Naive thymus-derived CD4-positive, alpha-beta T cell (primary cell): ENCODE measurements at regions not wholly inside any gene's neighbourhood (a gene's known extent, or its start where the extent isn't known, plus 50 kb on each side); places are given as distances from the start of the nearest gene placed in this dataset.

Experiments used
- ATAC-seq: fragments of 150-1000 bp; cut with Tn5 transposase; 2 replicates; pipeline ENCODE4 v1.10.0; 2021; ENCODE audit warnings: mild to moderate bottlenecking, moderate library complexity
- CTCF ChIA-PET: fragments of 350-600 bp; sonication (Branson Sonifier 250); formaldehyde crosslinking; loops from one replicate; lab custom pipeline; 2021; ENCODE audit warnings: antibody characterized with exemption; lab: Charles Lee
- POLR2A ChIA-PET: fragments of 350-600 bp; sonication (Branson Sonifier 250); formaldehyde crosslinking; loops from one replicate; lab custom pipeline; 2021; ENCODE audit warnings: antibody characterized with exemption, inconsistent platforms; lab: Charles Lee
- DNase-seq, 9 donors: peaks; one replicate each; pipeline versions ENCODE4 v3.0.0 to v3.0.0-alpha.2; 2020 to 2022; ENCODE audit warnings: mixed read lengths in 1 of 9
- H3K27ac ChIP-seq: one replicate; pipeline ENCODE4 v1.7.0; 2013; ENCODE audit warnings: mild to moderate bottlenecking, low read depth, low read length, moderate library complexity
- H3K27me3 ChIP-seq, 2 donors: one replicate each; pipeline ENCODE4 v1.7.0; 2013; ENCODE audit warnings: low read length in 2 of 2, mild to moderate bottlenecking in 2 of 2, moderate library complexity in 2 of 2; ENCODE audit not compliant: control insufficient read depth in 2 of 2, insufficient read depth in 2 of 2
- H3K36me3 ChIP-seq, 3 experiments: 1 replicate in 2 of 3; 2 replicates in 1 of 3; pipeline ENCODE4 v1.7.0; 2013; ENCODE audit warnings: low read length in 3 of 3, mild to moderate bottlenecking in 3 of 3, moderate library complexity in 1 of 3; ENCODE audit not compliant: insufficient read depth in 3 of 3, control insufficient read depth in 2 of 3
- H3K4me1 ChIP-seq, 2 donors: one replicate each; pipeline ENCODE4 v1.7.0; 2013; ENCODE audit warnings: low read length in 2 of 2, mild to moderate bottlenecking in 2 of 2, moderate library complexity in 1 of 2; ENCODE audit not compliant: control insufficient read depth in 2 of 2, insufficient read depth in 2 of 2
- H3K4me3 ChIP-seq: 2 replicates; pipeline ENCODE4 v1.7.0; 2013; ENCODE audit warnings: mild to moderate bottlenecking, low read length
- H3K9me3 ChIP-seq, 3 experiments: 1 replicate in 2 of 3; 2 replicates in 1 of 3; pipeline ENCODE4 v1.7.0; 2013; ENCODE audit warnings: low read length in 3 of 3; ENCODE audit not compliant: control insufficient read depth in 2 of 3
- H3K27ac Mint-ChIP-seq, 9 donors: one replicate each; pipeline ENCODE4 v1.8.0; 2020 to 2022; ENCODE audit warnings: mixed read lengths in 9 of 9, mild to moderate bottlenecking in 8 of 9, moderate library complexity in 5 of 9, inconsistent platforms in 2 of 9
- H3K27me3 Mint-ChIP-seq, 5 donors: one replicate each; pipeline ENCODE4 v1.8.0; 2021 to 2022; ENCODE audit warnings: mixed read lengths in 5 of 5, mild to moderate bottlenecking in 1 of 5
- H3K36me3 Mint-ChIP-seq, 5 donors: one replicate each; pipeline ENCODE4 v1.8.0; 2020 to 2022; ENCODE audit warnings: mixed read lengths in 5 of 5, mild to moderate bottlenecking in 3 of 5, inconsistent platforms in 1 of 5
- H3K4me1 Mint-ChIP-seq, 7 donors: one replicate each; pipeline ENCODE4 v1.8.0; 2020 to 2022; ENCODE audit warnings: mixed read lengths in 7 of 7, mild to moderate bottlenecking in 3 of 7, inconsistent platforms in 1 of 7
- H3K4me3 Mint-ChIP-seq, 10 donors: one replicate each; pipeline ENCODE4 v1.8.0; 2020 to 2022; ENCODE audit warnings: mild to moderate bottlenecking in 10 of 10, mixed read lengths in 10 of 10, moderate library complexity in 6 of 10, inconsistent platforms in 2 of 10
- H3K9me3 Mint-ChIP-seq, 11 donors: one replicate each; pipeline ENCODE4 v1.8.0; 2020 to 2022; ENCODE audit warnings: mixed read lengths in 11 of 11, mild to moderate bottlenecking in 4 of 11, inconsistent platforms in 1 of 11, moderate library complexity in 1 of 11
- intact Hi-C, 2 donors: fragments of 100-400 bp; cut with micrococcal nuclease; formaldehyde crosslinking; loops; one replicate each; pipeline ENCODE4 v1.15.1; 2023

DNA sequence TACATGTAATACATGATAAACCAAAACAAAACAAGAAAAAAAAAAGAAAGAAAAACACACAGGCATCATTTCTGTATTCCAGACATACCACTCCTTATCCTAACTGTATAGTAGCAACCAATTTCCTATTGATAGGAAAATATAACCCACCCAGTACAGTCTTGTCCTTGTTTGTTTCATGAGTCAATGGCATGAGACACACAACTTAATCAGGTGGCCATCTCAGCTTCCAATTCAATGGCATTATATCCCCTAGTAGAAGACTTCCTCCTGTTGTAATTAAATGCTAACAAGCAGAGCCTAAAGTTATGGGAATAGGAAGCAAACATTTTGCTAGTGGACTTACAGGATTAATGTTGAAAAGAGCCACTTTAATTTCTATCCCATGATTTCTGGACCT is 121.0 kb upstream of the NOL4 start:
- POLR2A ChIA-PET: no interaction called here
- H3K4me3 Mint-ChIP-seq: no peak overlapping the region
- Histone ChIP-seq H3K27ac (no peak overlapping the region), H3K4me1 (no peaks in the 10 kb centered on the region), H3K27me3 (no peaks in the 10 kb centered on the region), H3K9me3 (no peaks in the 10 kb centered on the region), H3K4me3 (no peak overlapping the region), H3K36me3 (no peaks in the 10 kb centered on the region)
- H3K36me3 Mint-ChIP-seq: no peaks in the 10 kb centered on the region
- no peaks in the 10 kb centered on the region for H3K27me3 Mint-ChIP-seq
- intact Hi-C loops: no loop called here
- CTCF ChIA-PET: no interaction called here
- H3K27ac Mint-ChIP-seq: no peak overlapping the region
- no peaks in the 10 kb centered on the region for H3K4me1 Mint-ChIP-seq
- ATAC-seq (no peak), DNase-seq (no peak)
- peaks cover 2 to 16% (median 8%) of the 10 kb centered on the region in 11 donors for H3K9me3 Mint-ChIP-seq

DNA sequence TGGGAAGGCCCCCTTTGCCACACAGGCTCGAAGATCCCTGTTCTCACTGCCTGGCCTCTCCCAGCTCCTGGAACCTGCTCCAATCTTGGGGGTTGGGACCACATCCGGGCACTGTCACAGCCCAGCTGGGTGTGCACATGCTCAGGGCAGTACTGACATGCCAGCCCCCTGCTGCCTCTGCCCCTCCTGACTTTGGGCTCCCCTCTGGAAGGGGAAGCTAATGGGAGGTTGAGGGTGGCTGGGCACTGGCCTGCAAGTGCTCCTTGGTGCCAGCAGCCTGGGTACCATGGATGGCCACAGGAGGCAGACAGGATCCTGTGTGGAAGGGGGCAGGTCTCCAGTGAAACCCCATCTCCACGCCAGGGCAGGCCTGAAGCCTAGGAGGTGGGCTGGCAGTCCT is 126.1 kb upstream of the NOL4 start:
- H3K4me3 Mint-ChIP-seq: no peak overlapping the region
- peaks cover 0 to 15% (median 3%) of the 10 kb centered on the region in 11 donors for H3K9me3 Mint-ChIP-seq
- H3K36me3 Mint-ChIP-seq: no peaks in the 10 kb centered on the region
- DNase-seq: no peak
- no peak overlapping the region for H3K27ac ChIP-seq
- H3K36me3 ChIP-seq: no peaks in the 10 kb centered on the region
- H3K27ac Mint-ChIP-seq: no peak overlapping the region
- no peaks in the 10 kb centered on the region for H3K9me3 ChIP-seq
- no peak overlapping the region for H3K4me3 ChIP-seq
- ChIA-PET POLR2A (no interaction called here), CTCF (no interaction called here)
- no peaks in the 10 kb centered on the region for H3K27me3 Mint-ChIP-seq
- H3K4me1 Mint-ChIP-seq: no peaks in the 10 kb centered on the region
- H3K27me3 ChIP-seq: no peaks in the 10 kb centered on the region
- H3K4me1 ChIP-seq: no peaks in the 10 kb centered on the region
- no peak for ATAC-seq
- intact Hi-C loops: no loop called here

DNA sequence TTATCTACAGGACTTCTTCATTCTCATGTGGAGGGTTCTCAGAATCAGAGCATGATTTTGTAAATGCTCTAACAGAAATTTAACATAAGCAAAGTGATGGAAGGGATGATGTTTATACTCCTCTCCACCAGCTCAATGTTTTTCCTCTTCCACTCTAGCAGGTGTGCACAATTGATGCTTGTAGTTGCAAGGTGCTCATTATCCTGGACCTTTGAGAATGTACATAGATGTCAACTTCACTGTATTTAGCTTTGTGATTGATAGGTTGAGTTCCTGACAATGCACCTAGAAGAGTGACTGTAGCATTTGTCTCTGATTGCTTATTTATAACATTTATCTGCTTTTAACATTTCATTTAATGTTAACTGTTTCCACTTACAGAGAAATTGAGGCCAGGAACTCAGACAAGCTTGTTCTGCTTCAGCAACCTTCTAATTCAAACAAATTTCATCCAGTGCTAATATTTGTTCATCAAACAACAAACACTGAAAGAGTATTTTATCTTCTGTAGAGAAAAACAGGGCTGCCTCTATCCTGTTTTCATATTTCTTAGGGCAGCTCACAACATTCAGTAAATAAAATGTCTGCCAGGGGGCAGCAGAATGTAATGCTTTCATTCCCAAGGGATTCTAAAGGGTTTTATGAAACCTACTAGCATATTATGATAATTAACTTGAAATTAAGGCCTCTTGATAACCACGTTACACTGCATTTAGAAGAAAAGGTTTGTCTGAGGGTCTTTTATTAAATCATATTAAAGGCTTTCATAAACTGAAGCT is 127.9 kb upstream of the NOL4 start:
- ATAC-seq (no peak), DNase-seq (no peak)
- Histone ChIP-seq H3K4me3 (no peak overlapping the region), H3K27me3 (no peaks in the 10 kb centered on the region), H3K36me3 (no peaks in the 10 kb centered on the region), H3K27ac (no peak overlapping the region), H3K4me1 (no peaks in the 10 kb centered on the region), H3K9me3 (no peaks in the 10 kb centered on the region)
- intact Hi-C loops: no loop called here
- Mint-ChIP-seq H3K27me3 (no peaks in the 10 kb centered on the region), H3K4me3 (no peak overlapping the region), H3K9me3 (peaks cover 0 to 20% (median 5%) of the 10 kb centered on the region in 11 donors), H3K36me3 (no peaks in the 10 kb centered on the region), H3K27ac (no peak overlapping the region), H3K4me1 (no peaks in the 10 kb centered on the region)
- ChIA-PET CTCF (no interaction called here), POLR2A (no interaction called here)

DNA sequence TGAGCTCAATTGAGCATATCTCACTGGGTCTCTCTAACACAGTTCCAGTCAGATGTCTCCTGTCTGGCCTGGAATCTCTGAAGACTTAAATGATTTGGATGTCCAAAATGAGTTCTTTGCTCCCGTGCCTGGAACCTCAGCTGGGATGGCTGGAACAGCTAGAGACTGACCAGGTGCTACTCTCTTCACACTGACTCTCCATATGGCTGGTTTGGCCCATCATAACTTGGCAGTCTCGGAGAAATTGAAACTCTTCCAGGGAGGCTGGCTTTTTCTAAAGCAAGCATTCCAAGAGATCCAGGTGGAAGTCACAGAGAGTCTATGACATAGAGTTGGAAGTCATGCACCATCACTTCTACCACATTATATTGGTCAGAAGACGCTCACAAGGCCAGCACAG is 129.6 kb upstream of the NOL4 start:
- POLR2A ChIA-PET: no interaction called here
- H3K9me3 Mint-ChIP-seq: peaks cover 0 to 23% (median 5%) of the 10 kb centered on the region in 11 donors
- H3K36me3 ChIP-seq: no peaks in the 10 kb centered on the region
- no peaks in the 10 kb centered on the region for H3K4me1 Mint-ChIP-seq
- CTCF ChIA-PET: no interaction called here
- H3K27me3 ChIP-seq: no peaks in the 10 kb centered on the region
- no peaks in the 10 kb centered on the region for H3K27me3 Mint-ChIP-seq
- H3K27ac ChIP-seq: no peak overlapping the region
- intact Hi-C loops: no loop called here
- no peaks in the 10 kb centered on the region for H3K9me3 ChIP-seq
- no peak for ATAC-seq
- H3K4me3 Mint-ChIP-seq: no peak overlapping the region
- H3K4me1 ChIP-seq: no peaks in the 10 kb centered on the region
- H3K4me3 ChIP-seq: no peak overlapping the region
- H3K27ac Mint-ChIP-seq: no peak overlapping the region
- DNase-seq: no peak
- no peaks in the 10 kb centered on the region for H3K36me3 Mint-ChIP-seq

DNA sequence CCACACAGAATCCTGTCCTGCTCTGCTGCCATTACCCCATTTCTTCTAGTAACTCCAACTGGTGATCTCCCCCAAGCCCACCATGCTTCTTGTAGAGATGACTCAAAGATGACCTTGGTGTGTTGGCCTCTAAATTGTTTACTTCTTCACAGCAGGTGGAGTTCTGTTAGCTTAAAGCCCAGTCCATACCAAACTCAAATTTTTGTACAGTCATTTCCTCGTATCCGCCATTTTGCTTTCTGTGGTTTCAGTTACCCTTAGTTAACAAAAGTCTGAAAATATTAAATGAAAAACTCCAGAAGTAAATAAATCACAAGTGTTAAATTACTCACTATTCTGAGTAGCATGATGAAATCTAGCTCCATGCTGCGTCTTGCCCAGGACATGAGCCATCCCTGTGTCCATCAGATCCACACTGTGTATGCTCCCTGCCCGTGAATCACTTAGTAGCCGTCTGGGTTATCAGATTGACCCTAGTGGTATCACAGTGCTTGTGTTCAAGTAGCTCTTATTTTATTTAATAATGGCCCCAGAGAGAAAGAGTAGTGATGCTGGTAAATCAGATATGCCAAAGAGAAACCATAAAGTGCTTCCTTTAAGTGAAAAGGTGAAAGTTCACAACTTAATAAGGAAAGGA is 133.3 kb upstream of the NOL4 start:
- ChIA-PET CTCF (no interaction called here), POLR2A (no interaction called here)
- no peak for DNase-seq
- Mint-ChIP-seq H3K27me3 (no peaks in the 10 kb centered on the region), H3K4me3 (no peak overlapping the region), H3K27ac (no peak overlapping the region), H3K36me3 (no peaks in the 10 kb centered on the region), H3K9me3 (peaks cover 0 to 18% (median 7%) of the 10 kb centered on the region in 11 donors), H3K4me1 (no peaks in the 10 kb centered on the region)
- Histone ChIP-seq H3K27ac (no peak overlapping the region), H3K9me3 (no peaks in the 10 kb centered on the region), H3K27me3 (no peaks in the 10 kb centered on the region), H3K36me3 (no peaks in the 10 kb centered on the region), H3K4me3 (no peak overlapping the region), H3K4me1 (no peaks in the 10 kb centered on the region)
- intact Hi-C loops: no loop called here
- no peak for ATAC-seq

DNA sequence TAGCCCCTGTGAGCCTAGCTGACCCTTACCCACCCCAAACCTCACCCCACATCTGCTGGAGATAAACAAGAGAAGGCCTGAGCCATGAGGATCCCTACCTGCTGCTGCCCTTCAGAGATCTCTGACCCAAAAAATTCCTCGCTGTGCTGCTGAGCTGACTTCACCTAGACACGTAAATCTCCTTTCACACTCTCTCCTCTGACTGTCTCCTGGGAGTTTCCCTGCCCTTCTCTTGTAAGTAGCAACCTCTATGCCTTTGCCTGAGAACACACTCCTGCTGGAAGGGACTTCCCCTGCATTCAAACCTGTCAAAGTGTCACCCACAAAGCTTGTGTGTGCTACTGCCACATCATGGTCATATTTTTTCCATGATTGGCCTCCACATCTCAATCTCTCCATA is 134.2 kb upstream of the NOL4 start:
- no peak for DNase-seq
- no peak overlapping the region for H3K4me3 ChIP-seq
- ATAC-seq: no peak
- no peaks in the 10 kb centered on the region for H3K36me3 Mint-ChIP-seq
- CTCF ChIA-PET: no interaction called here
- no peak overlapping the region for H3K27ac Mint-ChIP-seq
- H3K27me3 Mint-ChIP-seq: no peaks in the 10 kb centered on the region
- no peaks in the 10 kb centered on the region for H3K4me1 ChIP-seq
- no peaks in the 10 kb centered on the region for H3K27me3 ChIP-seq
- no peak overlapping the region for H3K4me3 Mint-ChIP-seq
- no peaks in the 10 kb centered on the region for H3K4me1 Mint-ChIP-seq
- no peak overlapping the region for H3K27ac ChIP-seq
- H3K9me3 ChIP-seq: no peaks in the 10 kb centered on the region
- intact Hi-C loops: no loop called here
- POLR2A ChIA-PET: no interaction called here
- peaks cover 0 to 18% (median 7%) of the 10 kb centered on the region in 11 donors for H3K9me3 Mint-ChIP-seq
- no peaks in the 10 kb centered on the region for H3K36me3 ChIP-seq

DNA sequence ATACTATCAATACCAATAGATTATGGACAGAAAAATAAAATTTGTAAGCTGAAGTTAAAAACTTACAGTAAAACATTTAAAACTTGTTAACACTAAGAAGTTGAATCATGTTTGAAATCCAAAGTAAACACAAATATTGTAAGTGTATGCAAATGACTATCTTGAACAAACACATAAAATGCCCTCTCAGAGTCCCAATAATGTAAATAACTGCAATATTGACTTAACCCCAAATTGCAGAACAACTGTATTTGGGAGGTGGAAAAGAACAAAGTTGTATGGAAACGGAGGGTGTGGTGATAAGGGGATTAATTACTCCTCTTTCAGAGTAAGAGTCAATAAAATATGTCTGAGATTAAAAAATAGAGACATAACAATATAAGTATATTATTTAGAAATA is 140.0 kb upstream of the NOL4 start:
- ChIA-PET CTCF (no interaction called here), POLR2A (no interaction called here)
- H3K27me3 Mint-ChIP-seq: no peaks in the 10 kb centered on the region
- no peak overlapping the region for H3K27ac Mint-ChIP-seq
- no peaks in the 10 kb centered on the region for H3K27me3 ChIP-seq
- intact Hi-C loops: no loop called here
- H3K9me3 Mint-ChIP-seq: peaks cover 0 to 23% (median 5%) of the 10 kb centered on the region in 11 donors
- no peak overlapping the region for H3K4me3 Mint-ChIP-seq
- DNase-seq: no peak
- H3K36me3 ChIP-seq: no peaks in the 10 kb centered on the region
- no peak overlapping the region for H3K27ac ChIP-seq
- no peaks in the 10 kb centered on the region for H3K4me1 Mint-ChIP-seq
- ATAC-seq: no peak
- H3K36me3 Mint-ChIP-seq: no peaks in the 10 kb centered on the region
- H3K4me3 ChIP-seq: no peak overlapping the region
- no peaks in the 10 kb centered on the region for H3K4me1 ChIP-seq
- H3K9me3 ChIP-seq: no peaks in the 10 kb centered on the region
